PFSK-1 (cell line): ENCODE measurements at regions not wholly inside any gene's neighbourhood (a gene's known extent, or its start where the extent isn't known, plus 50 kb on each side); places are given as distances from the start of the nearest gene placed in this dataset.

Experiments used
- FOXP2 ChIP-seq: optimal IDR thresholded peaks from 2 replicates; pipeline ENCODE3; 2011; ENCODE audit warnings: borderline replicate concordance, control low read depth, inconsistent platforms; ENCODE audit not compliant: insufficient read depth; ENCODE audit errors: extremely low read length, extremely low read depth
- POLR2AphosphoS5 ChIP-seq: IDR thresholded peaks from 2 replicates; pipeline ENCODE4 v1.6.1; 2012; ENCODE audit warnings: low read depth, mild to moderate bottlenecking, control low read depth, low read length, moderate library complexity
- REST ChIP-seq, 2 experiments: IDR thresholded peaks; 2 replicates each; pipeline versions ENCODE4 v1.6.1 to v1.8.0; 2011 to 2012; ENCODE audit warnings: low read depth in 2 of 2, low read length in 2 of 2, control low read depth in 1 of 2, inconsistent platforms in 1 of 2, mild to moderate bottlenecking in 1 of 2, moderate library complexity in 1 of 2; ENCODE audit not compliant: insufficient read depth in 1 of 2
- SIN3A ChIP-seq: IDR thresholded peaks from 2 replicates; pipeline ENCODE4 v1.6.1; 2012; ENCODE audit warnings: mild to moderate bottlenecking, low read length, moderate library complexity, borderline replicate concordance; ENCODE audit not compliant: insufficient read depth
- TAF1 ChIP-seq: IDR thresholded peaks from 2 replicates; pipeline ENCODE4 v1.6.1; 2012; ENCODE audit warnings: low read length, control low read depth, borderline replicate concordance; ENCODE audit not compliant: insufficient read depth

- TF ChIP-seq FOXP2 (no peak), POLR2AphosphoS5 (no peak), REST (IDR thresholded peaks at IDR 0.05; ENCODE audit: insufficient read depth in 1 of 2, low read depth in 2 of 2, low read length in 2 of 2) (no peak), SIN3A (no peak), TAF1 (no peak)
Observed at GRCh38 chr7:20477067-20477466, 138.4 kb upstream of the ABCB5 start.

- TF ChIP-seq FOXP2 = no peak
Observed at GRCh38 chr7:20479706-20480105, 135.8 kb upstream of the ABCB5 start.

GRCh38 chr7:20482071-20482470 is 133.4 kb upstream of the ABCB5 start:
- TF ChIP-seq POLR2AphosphoS5 = no peak
- TF ChIP-seq SIN3A = no peak
- TF ChIP-seq REST (IDR thresholded peaks at IDR 0.05; ENCODE audit: insufficient read depth in 1 of 2, low read depth in 2 of 2, low read length in 2 of 2) = no peak
- no peak for TF ChIP-seq FOXP2
- no peak for TF ChIP-seq TAF1

- TF ChIP-seq REST (IDR thresholded peaks at IDR 0.05; ENCODE audit: insufficient read depth in 1 of 2, low read depth in 2 of 2, low read length in 2 of 2) (no peak), TAF1 (no peak), POLR2AphosphoS5 (no peak), FOXP2 (no peak), SIN3A (no peak)
Observed at GRCh38 chr7:20484356-20484755, 131.1 kb upstream of the ABCB5 start.

GRCh38 chr7:20488850-20489249 is 126.6 kb upstream of the ABCB5 start:
- TF ChIP-seq FOXP2 (no peak), REST (IDR thresholded peaks at IDR 0.05; ENCODE audit: insufficient read depth in 1 of 2, low read depth in 2 of 2, low read length in 2 of 2) (no peak), POLR2AphosphoS5 (no peak), TAF1 (no peak), SIN3A (no peak)
